Progenitor cell of endocrine pancreas (in vitro differentiated cells): ENCODE measurements at regions not wholly inside any gene's neighbourhood (a gene's known extent, or its start where the extent isn't known, plus 50 kb on each side); places are given as distances from the start of the nearest gene placed in this dataset.

Experiments
- DNase-seq: peaks from one replicate; pipeline ENCODE4 v3.0.0; 2021; ENCODE audit warnings: low spot score; ENCODE audit not compliant: unreplicated experiment
- H3K27ac Mint-ChIP-seq: 2 replicates; pipeline ENCODE4 v1.8.0; 2021; ENCODE audit warnings: mild to moderate bottlenecking, moderate library complexity, mixed read lengths
- H3K27me3 Mint-ChIP-seq: 2 replicates; pipeline ENCODE4 v1.8.0; 2021; ENCODE audit warnings: mixed read lengths
- H3K36me3 Mint-ChIP-seq: 2 replicates; pipeline ENCODE4 v1.8.0; 2022; ENCODE audit warnings: mixed read lengths; ENCODE audit not compliant: insufficient read depth
- H3K4me1 Mint-ChIP-seq: 2 replicates; pipeline ENCODE4 v1.8.0; 2021; ENCODE audit warnings: low read depth, mixed read lengths
- H3K4me3 Mint-ChIP-seq: 2 replicates; pipeline ENCODE4 v1.8.0; 2021; ENCODE audit warnings: low read depth, mild to moderate bottlenecking, moderate library complexity, mixed read lengths
- H3K9me3 Mint-ChIP-seq: 2 replicates; pipeline ENCODE4 v1.8.0; 2021; ENCODE audit warnings: low read depth, mixed read lengths
- TF ChIP-seq, protein P1 (sequence below): fragments of 200-600 bp; sonication (generic); IDR thresholded peaks from one replicate; pipeline ENCODE4 v1.5.0; 2021; ENCODE audit warnings: antibody characterized with exemption, mild to moderate bottlenecking; ENCODE audit not compliant: unreplicated experiment

DNA sequence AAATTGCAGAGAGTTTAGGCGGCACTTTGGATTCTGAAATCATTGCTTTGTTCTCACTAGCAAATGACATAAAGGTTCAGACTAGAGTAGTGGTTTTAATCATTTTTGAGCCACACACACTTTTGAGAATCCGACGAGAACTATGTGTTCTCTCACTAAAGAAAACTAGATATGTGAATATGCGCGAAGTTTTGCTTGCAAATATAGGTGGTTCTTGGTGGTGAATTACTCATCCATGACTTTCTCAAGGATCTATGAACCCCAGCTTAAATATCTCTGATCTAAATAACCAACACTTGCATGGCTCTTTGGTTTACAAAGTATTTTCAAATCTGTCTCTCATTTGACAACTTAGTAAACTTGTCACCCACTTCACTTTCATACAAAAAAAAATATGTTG is 54.8 kb downstream of the NOG start:
- Mint-ChIP-seq H3K27me3 (peaks cover 26% of the 10 kb centered on the region), H3K4me3 (no peak overlapping the region), H3K27ac (no peak overlapping the region), H3K9me3 (no peaks in the 10 kb centered on the region), H3K4me1 (no peaks in the 10 kb centered on the region), H3K36me3 (no peaks in the 10 kb centered on the region)
- DNase-seq, result no peak
- TF ChIP-seq, protein P1, sequence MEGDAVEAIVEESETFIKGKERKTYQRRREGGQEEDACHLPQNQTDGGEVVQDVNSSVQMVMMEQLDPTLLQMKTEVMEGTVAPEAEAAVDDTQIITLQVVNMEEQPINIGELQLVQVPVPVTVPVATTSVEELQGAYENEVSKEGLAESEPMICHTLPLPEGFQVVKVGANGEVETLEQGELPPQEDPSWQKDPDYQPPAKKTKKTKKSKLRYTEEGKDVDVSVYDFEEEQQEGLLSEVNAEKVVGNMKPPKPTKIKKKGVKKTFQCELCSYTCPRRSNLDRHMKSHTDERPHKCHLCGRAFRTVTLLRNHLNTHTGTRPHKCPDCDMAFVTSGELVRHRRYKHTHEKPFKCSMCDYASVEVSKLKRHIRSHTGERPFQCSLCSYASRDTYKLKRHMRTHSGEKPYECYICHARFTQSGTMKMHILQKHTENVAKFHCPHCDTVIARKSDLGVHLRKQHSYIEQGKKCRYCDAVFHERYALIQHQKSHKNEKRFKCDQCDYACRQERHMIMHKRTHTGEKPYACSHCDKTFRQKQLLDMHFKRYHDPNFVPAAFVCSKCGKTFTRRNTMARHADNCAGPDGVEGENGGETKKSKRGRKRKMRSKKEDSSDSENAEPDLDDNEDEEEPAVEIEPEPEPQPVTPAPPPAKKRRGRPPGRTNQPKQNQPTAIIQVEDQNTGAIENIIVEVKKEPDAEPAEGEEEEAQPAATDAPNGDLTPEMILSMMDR, result no peak

DNA sequence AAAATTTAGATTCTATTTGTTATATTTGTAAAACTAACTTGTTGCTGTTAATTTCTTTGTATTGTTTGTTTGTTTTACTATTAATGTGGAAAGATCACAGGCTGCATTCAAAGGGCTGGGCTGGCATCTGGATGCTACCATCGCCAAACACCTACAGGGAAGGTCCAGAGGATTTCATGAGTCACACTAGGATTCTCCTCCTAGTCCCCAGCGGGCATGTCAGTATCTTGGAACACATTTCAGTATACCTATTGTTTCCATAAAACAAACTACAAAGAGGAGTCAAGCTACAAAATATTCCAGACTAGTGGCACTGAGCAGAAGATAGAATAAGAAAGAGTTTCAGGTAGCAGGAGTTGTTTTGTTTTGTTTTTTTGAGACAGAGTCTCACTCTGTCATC is 55.3 kb downstream of the NOG start:
- TF ChIP-seq, protein P1, result no peak
- no peak for DNase-seq
- Mint-ChIP-seq H3K27me3 (peaks cover 26% of the 10 kb centered on the region), H3K9me3 (no peaks in the 10 kb centered on the region), H3K4me1 (no peaks in the 10 kb centered on the region), H3K4me3 (no peak overlapping the region), H3K36me3 (no peaks in the 10 kb centered on the region), H3K27ac (no peak overlapping the region)

DNA sequence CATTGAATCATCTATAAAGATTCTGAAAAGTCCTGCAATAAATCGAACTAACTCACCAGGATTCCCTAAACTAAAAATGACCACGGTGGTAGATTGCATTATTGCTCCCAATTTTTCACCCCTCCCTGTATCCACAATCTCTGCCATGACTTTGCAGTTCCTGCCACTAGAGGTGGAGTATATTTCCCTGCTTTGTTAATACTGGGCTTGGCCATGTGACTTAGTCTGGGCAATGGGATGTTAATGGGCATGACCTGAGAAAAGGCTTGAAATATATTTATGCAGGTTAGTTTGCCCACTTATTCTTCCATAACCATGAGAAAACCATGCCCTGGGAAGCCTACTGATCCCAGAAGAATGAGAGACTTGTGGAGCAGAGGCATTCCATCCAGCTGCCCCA is 59.1 kb downstream of the NOG start:
- Mint-ChIP-seq H3K27me3 (peaks cover 32% of the 10 kb centered on the region), H3K9me3 (no peaks in the 10 kb centered on the region), H3K36me3 (no peaks in the 10 kb centered on the region), H3K27ac (no peak overlapping the region), H3K4me1 (peaks cover 3% of the 10 kb centered on the region), H3K4me3 (no peak overlapping the region)
- TF ChIP-seq, protein P1, result no peak
- no peak for DNase-seq

DNA sequence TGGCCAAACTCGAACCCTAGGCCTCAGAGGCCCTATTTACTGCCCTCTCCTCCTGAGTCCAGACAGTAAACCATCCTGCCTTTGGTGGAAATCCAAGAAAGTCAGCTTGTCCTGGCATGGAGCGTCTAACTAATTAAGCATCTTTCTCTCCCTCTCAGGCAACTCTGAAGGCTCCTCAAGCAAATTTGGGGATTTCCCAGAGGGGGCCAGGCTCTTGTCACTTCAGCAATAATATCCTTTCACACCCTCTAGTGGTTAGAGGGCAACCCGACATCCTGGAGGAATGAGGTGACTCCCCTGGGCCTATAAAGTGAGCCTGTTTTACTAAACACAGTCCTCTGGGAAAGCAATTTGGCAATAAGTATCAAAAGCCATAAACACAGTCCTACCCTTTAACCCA is 60.4 kb downstream of the NOG start:
- DNase-seq, result no peak
- Mint-ChIP-seq H3K4me1 (peaks cover 3% of the 10 kb centered on the region), H3K27ac (no peak overlapping the region), H3K9me3 (no peaks in the 10 kb centered on the region), H3K27me3 (peaks cover 25% of the 10 kb centered on the region), H3K4me3 (no peak overlapping the region), H3K36me3 (no peaks in the 10 kb centered on the region)
- TF ChIP-seq, protein P1, result peak; percentile 68

DNA sequence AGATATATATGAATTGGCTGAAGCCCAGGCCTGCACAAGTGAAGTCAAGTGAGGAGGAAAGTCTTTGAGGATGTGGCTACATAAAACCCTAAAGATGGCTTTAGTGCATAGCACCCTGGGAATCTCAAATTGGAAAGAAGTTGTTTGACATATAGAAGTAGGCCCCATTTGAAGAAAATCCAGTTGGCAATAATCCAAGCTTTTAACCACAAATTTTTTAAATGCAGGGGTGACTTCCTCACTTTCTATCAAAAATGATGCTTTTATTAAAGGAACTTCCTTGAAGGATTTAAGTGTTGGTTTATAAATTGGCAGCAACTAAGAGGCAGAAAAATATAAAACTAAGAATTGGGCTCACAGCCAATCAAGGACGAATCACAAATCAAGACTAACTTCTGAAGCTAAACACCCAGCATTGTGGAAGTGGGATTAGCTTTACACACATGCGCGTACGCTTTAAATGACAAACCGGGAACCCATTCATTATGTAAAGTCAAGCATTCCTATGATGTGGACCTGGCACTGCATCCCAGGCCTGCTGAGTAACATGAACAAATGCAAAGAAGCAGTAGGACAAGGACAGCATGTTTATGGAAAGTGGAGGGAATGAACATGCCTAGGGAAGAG is 63.3 kb downstream of the NOG start:
- Mint-ChIP-seq H3K9me3 (no peaks in the 10 kb centered on the region), H3K27ac (no peak overlapping the region), H3K27me3 (peaks cover 24% of the 10 kb centered on the region), H3K36me3 (no peaks in the 10 kb centered on the region), H3K4me3 (no peak overlapping the region), H3K4me1 (peaks cover 3% of the 10 kb centered on the region)
- TF ChIP-seq, protein P1, result no peak
- no peak for DNase-seq
